Astrocyte of the spinal cord (primary cell): ENCODE measurements at regions not wholly inside any gene's neighbourhood (a gene's known extent, or its start where the extent isn't known, plus 50 kb on each side); places are given as distances from the start of the nearest gene placed in this dataset.
A peak's percentile ranks its signal among the peaks of the same experiment; 100 is the strongest.

Experiments used
- DNase-seq: peaks from one replicate; pipeline ENCODE4 v3.0.0; 2011; ENCODE audit warnings: low read depth, low spot score
- H3K4me3 ChIP-seq: 2 replicates; pipeline ENCODE4 v1.5.1; 2011; ENCODE audit warnings: low read depth, mild to moderate bottlenecking, low read length, moderate library complexity
- in situ Hi-C: cut with HindIII; loops from 2 replicates; pipeline ENCODE4 v1.10.0; 2017; ENCODE audit warnings: low sequenced_read_pairs
- TF ChIP-seq, protein P1 (sequence below): IDR thresholded peaks from 2 replicates; pipeline ENCODE4 v1.5.1; 2012; ENCODE audit warnings: low read depth, mild to moderate bottlenecking, low read length, inconsistent platforms

DNA sequence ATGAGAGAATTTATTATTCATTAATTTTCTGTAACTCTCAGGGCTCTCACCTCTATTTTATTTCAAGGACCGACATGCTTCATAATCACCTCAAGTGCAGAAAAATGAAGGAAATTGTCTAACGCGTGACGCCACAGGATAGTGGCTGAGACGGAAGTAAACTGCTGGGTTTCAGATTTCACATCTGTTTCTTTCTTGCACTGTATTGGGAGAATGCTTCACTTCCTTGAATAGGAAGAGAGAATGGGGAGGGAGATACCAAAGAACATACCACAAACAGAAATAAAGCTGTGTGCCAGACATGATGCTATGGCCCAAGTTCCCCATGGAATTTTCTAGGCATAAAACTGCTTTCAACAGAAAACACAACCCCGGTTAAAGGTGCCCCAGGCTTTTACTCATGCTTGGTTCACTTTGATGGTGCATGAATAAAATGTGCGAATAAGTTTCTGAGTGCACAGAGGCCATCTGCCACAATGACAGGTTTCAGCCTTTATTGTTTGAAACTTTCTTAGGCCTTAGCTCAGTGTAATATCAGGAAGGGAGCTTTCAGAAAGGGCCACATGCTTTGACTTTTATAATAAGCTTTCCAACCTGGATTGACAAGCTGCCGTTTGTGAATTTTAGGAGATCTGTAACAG is 1116.4 kb downstream of the SOCS6 start:
- in situ Hi-C loops: no loop called here

DNA sequence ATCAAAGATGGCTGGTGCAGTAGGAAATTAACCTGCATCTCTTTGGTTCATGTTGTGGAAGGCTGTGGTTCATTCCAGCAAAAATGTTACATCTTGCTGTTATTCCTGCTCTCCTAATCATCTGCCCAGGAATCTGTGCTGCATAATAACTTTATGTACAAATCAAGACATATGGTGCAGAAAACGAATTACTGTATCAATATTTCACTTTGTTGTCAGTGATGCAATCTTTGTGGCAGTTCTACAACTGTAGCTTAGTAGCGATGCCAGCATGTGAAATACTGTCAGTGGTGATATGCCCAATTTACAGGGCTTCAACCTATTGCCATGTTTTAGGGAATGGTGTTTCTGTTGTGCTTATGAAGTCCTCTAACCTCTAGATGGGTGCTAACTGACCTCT is 1114.7 kb downstream of the SOCS6 start:
- TF ChIP-seq, protein P1, sequence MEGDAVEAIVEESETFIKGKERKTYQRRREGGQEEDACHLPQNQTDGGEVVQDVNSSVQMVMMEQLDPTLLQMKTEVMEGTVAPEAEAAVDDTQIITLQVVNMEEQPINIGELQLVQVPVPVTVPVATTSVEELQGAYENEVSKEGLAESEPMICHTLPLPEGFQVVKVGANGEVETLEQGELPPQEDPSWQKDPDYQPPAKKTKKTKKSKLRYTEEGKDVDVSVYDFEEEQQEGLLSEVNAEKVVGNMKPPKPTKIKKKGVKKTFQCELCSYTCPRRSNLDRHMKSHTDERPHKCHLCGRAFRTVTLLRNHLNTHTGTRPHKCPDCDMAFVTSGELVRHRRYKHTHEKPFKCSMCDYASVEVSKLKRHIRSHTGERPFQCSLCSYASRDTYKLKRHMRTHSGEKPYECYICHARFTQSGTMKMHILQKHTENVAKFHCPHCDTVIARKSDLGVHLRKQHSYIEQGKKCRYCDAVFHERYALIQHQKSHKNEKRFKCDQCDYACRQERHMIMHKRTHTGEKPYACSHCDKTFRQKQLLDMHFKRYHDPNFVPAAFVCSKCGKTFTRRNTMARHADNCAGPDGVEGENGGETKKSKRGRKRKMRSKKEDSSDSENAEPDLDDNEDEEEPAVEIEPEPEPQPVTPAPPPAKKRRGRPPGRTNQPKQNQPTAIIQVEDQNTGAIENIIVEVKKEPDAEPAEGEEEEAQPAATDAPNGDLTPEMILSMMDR: no peak
- H3K4me3 ChIP-seq: no peak overlapping the region
- no peak for DNase-seq
- in situ Hi-C loops: no loop called here

More for the DNA sequence above, 1116.4 kb downstream of the SOCS6 start:
- no peak overlapping the region for H3K4me3 ChIP-seq
- TF ChIP-seq, protein P1: no peak
- DNase-seq: no peak

DNA sequence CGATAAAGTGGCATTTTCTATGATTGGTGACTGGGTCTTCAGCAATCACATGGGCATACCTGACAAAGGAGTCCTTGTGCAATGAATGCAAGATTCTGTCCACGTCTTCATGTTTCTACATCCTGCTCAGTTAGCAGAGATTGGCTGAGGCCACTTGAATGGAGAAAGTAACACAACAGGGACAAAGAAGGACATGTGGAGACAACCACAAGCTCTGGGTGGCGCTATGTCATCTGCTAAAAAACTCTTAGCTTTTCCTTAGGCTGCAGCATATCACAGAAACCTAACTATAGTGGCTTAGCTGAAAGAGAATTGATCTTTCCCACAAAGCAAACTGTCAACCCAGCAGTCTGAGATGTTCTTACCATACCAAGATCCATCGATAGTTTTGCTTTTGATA is 1109.7 kb downstream of the SOCS6 start:
- no peak overlapping the region for H3K4me3 ChIP-seq
- in situ Hi-C loops: no loop called here
- TF ChIP-seq, protein P1: peak; percentile 31
- peak; percentile 17 for DNase-seq

DNA sequence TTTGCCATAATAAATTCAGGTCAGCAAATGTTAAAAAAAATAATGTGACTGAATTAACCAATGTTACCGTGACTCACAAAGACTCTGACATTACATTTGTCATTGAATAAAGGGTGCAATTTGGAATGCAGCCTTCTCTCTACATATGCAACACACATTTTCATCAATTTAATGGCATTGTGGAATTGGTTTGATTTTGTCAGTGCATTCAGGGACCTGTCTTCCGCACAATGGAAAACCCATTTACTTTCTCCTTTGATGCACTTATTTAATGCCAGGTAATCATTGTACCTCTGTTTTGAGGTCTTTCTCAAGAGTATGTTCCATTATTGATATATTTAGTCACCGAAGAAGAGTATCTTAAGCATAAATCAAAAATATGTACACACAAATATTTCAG is 1099.3 kb downstream of the SOCS6 start:
- in situ Hi-C loops: no loop called here
- TF ChIP-seq, protein P1: no peak
- no peak overlapping the region for H3K4me3 ChIP-seq
- no peak for DNase-seq

DNA sequence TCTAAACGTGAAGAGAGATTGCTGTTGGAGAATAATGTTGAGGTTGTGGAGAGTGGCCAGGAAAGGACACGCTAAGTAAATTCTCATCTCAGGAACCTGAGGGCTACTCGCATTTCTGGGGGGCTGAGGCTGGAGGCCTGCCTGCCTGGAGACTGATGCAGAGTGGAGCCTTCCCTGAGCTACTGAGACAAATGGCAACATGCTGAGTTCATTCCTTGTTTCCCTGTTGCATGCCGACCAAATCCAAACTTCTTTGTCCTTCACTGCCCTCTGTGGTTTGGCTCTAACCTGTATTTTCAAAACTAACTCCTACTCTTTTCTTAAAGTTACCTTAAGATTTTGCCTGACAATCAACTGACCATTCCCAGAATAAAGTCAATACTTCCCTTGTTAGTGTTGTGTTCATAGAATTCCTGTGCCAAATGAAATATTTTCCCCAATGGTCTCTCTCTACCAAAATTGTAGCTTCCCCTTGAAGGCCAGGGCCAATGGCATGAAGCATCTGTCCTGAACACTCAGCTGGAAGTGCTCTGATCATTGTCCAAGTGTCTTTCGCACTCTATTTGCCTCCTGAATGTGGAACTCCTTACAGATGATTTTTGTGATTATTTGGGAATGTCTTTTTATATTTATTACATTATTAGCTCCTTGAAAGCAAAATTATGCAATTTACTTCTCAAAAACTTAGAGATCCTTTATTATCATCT is 1085.6 kb downstream of the SOCS6 start:
- DNase-seq: peak; percentile 1
- in situ Hi-C loops: no loop called here
- no peak overlapping the region for H3K4me3 ChIP-seq
- TF ChIP-seq, protein P1: no peak

DNA sequence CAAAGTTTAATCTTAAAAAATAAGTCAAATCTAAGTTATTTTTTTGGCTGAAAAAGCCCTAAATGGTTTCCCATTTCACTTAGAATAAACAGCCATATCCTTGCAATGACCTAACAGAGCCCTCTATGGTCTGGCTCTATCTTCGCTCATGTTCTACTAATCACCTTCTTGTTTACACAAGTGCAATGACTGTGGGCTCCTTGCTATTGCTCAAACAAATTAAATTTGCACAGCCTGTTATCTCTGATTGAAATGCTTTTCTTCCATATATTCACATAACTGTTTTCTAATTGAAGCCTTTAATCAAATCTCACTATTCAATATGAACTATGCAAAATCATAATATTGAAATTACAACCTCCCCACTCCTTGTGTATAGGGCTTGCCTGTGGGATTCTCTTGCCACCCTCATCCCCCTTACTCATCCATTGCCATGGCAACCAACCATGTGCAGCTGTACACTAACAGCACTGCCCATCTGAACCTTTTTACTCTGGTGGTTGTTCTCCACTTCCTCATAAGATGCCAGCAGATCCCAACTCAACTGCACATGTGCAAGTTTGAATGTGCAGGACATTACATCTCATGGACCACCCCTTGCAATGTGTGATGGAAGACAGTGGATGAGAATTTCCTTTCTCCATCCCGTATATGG is 1083.2 kb downstream of the SOCS6 start:
- TF ChIP-seq, protein P1: no peak
- no peak for DNase-seq
- in situ Hi-C loops: no loop called here
- no peak overlapping the region for H3K4me3 ChIP-seq
